Activated CD4-positive, alpha-beta memory T cell treated with anti-CD3 and anti-CD28 coated beads, Interleukin-2, amount 10 ng/mL, durations not matched to agents 7 days and 5 days (primary cell): ENCODE measurements at regions not wholly inside any gene's neighbourhood (a gene's known extent, or its start where the extent isn't known, plus 50 kb on each side); places are given as distances from the start of the nearest gene placed in this dataset.

Source experiments
- CTCF ChIA-PET: fragments of 350-600 bp; sonication (Branson Sonifier 250); formaldehyde crosslinking; loops from one replicate; lab custom pipeline; 2021; ENCODE audit warnings: antibody characterized with exemption, inconsistent platforms; lab: Charles Lee
- POLR2A ChIA-PET: fragments of 350-600 bp; sonication (Branson Sonifier 250); formaldehyde crosslinking; loops from one replicate; lab custom pipeline; 2021; ENCODE audit warnings: antibody characterized with exemption; lab: Charles Lee
- DNase-seq: peaks from one replicate; pipeline ENCODE4 v3.0.0-alpha.2; 2020
- H3K27ac Mint-ChIP-seq: one replicate; pipeline ENCODE4 v1.8.0; 2021; ENCODE audit warnings: mild to moderate bottlenecking, mixed read lengths
- H3K27me3 Mint-ChIP-seq: one replicate; pipeline ENCODE4 v1.8.0; 2021; ENCODE audit warnings: mixed read lengths
- H3K36me3 Mint-ChIP-seq: one replicate; pipeline ENCODE4 v1.8.0; 2021; ENCODE audit warnings: low read depth, mixed read lengths
- H3K4me1 Mint-ChIP-seq: one replicate; pipeline ENCODE4 v1.8.0; 2021; ENCODE audit warnings: mixed read lengths
- H3K4me3 Mint-ChIP-seq: one replicate; pipeline ENCODE4 v1.8.0; 2021; ENCODE audit warnings: mild to moderate bottlenecking, mixed read lengths
- H3K9me3 Mint-ChIP-seq: one replicate; pipeline ENCODE4 v1.8.0; 2021; ENCODE audit warnings: mixed read lengths

GRCh38 chr2:7924023-7924762, 757.7 kb upstream of the ID2 start:
- H3K9me3 Mint-ChIP-seq = peaks cover 15% of the 10 kb centered on the region
- no peak overlapping the region for H3K27ac Mint-ChIP-seq
- no peak for DNase-seq
- CTCF ChIA-PET = no interaction called here
- peaks cover 12% of the 10 kb centered on the region for H3K4me1 Mint-ChIP-seq
- no peak overlapping the region for H3K4me3 Mint-ChIP-seq
- H3K27me3 Mint-ChIP-seq = no peaks in the 10 kb centered on the region
- POLR2A ChIA-PET = no interaction called here
- H3K36me3 Mint-ChIP-seq = peaks cover 8% of the 10 kb centered on the region

- no peak for DNase-seq
- Mint-ChIP-seq H3K4me1 (peaks cover 14% of the 10 kb centered on the region), H3K9me3 (peaks cover 15% of the 10 kb centered on the region), H3K27ac (no peak overlapping the region), H3K4me3 (no peak overlapping the region), H3K27me3 (no peaks in the 10 kb centered on the region), H3K36me3 (peaks cover 8% of the 10 kb centered on the region)
- ChIA-PET POLR2A (no interaction called here), CTCF (interaction anchor here (0.6 kb wide), 1 partner anchor 509 kb away, joined by 3 read pairs; no protein-coding TSS in a partner anchor)
These were observed 756.4 kb upstream of the ID2 start for GRCh38 chr2:7925506-7925905.

- no peak overlapping the region for H3K27ac Mint-ChIP-seq
- H3K4me1 Mint-ChIP-seq = peaks cover 28% of the 10 kb centered on the region
- POLR2A ChIA-PET = no interaction called here
These were observed 754.2 kb upstream of the ID2 start for GRCh38 chr2:7927691-7928090.

GRCh38 chr2:7929281-7929680, 752.6 kb upstream of the ID2 start:
- CTCF ChIA-PET = no interaction called here

More at GRCh38 chr2:7927691-7928090, 754.2 kb upstream of the ID2 start:
- no peak for DNase-seq
- Mint-ChIP-seq H3K4me3 (no peak overlapping the region), H3K36me3 (peaks cover 13% of the 10 kb centered on the region), H3K9me3 (peaks cover 21% of the 10 kb centered on the region), H3K27me3 (no peaks in the 10 kb centered on the region)
- CTCF ChIA-PET = no interaction called here

GRCh38 chr2:7930800-7931635, 750.8 kb upstream of the ID2 start:
- POLR2A ChIA-PET = no interaction called here
- no peak for DNase-seq
- Mint-ChIP-seq H3K27me3 (no peaks in the 10 kb centered on the region), H3K27ac (peak overlapping the region; percentile 62), H3K36me3 (peaks cover 14% of the 10 kb centered on the region), H3K4me1 (peaks cover 16% of the 10 kb centered on the region), H3K9me3 (peaks cover 20% of the 10 kb centered on the region), H3K4me3 (no peak overlapping the region)
- CTCF ChIA-PET = no interaction called here

More at GRCh38 chr2:7929281-7929680, 752.6 kb upstream of the ID2 start:
- H3K36me3 Mint-ChIP-seq = peaks cover 14% of the 10 kb centered on the region
- peaks cover 20% of the 10 kb centered on the region for H3K4me1 Mint-ChIP-seq
- H3K27ac Mint-ChIP-seq = no peak overlapping the region
- no peaks in the 10 kb centered on the region for H3K27me3 Mint-ChIP-seq
- no peak for DNase-seq
- peaks cover 16% of the 10 kb centered on the region for H3K9me3 Mint-ChIP-seq
- no peak overlapping the region for H3K4me3 Mint-ChIP-seq
- POLR2A ChIA-PET = no interaction called here

- no peak overlapping the region for H3K4me3 Mint-ChIP-seq
- no peak for DNase-seq
- CTCF ChIA-PET = no interaction called here
- no peak overlapping the region for H3K27ac Mint-ChIP-seq
- H3K36me3 Mint-ChIP-seq = peaks cover 14% of the 10 kb centered on the region
- H3K27me3 Mint-ChIP-seq = no peaks in the 10 kb centered on the region
- peaks cover 16% of the 10 kb centered on the region for H3K4me1 Mint-ChIP-seq
- H3K9me3 Mint-ChIP-seq = peaks cover 20% of the 10 kb centered on the region
- POLR2A ChIA-PET = no interaction called here
These were observed 750.0 kb upstream of the ID2 start for GRCh38 chr2:7931808-7932207.

GRCh38 chr2:7933672-7934071, 748.2 kb upstream of the ID2 start:
- Mint-ChIP-seq H3K27me3 (no peaks in the 10 kb centered on the region), H3K4me1 (peaks cover 16% of the 10 kb centered on the region), H3K27ac (no peak overlapping the region), H3K9me3 (peaks cover 18% of the 10 kb centered on the region), H3K36me3 (peaks cover 14% of the 10 kb centered on the region), H3K4me3 (no peak overlapping the region)
- POLR2A ChIA-PET = no interaction called here
- CTCF ChIA-PET = no interaction called here
- DNase-seq = no peak

GRCh38 chr2:7934476-7934875, 747.4 kb upstream of the ID2 start:
- DNase-seq = no peak
- Mint-ChIP-seq H3K4me1 (peaks cover 16% of the 10 kb centered on the region), H3K27ac (no peak overlapping the region), H3K27me3 (no peaks in the 10 kb centered on the region), H3K36me3 (peaks cover 14% of the 10 kb centered on the region), H3K4me3 (no peak overlapping the region), H3K9me3 (peaks cover 14% of the 10 kb centered on the region)
- CTCF ChIA-PET = no interaction called here
- POLR2A ChIA-PET = no interaction called here

- H3K9me3 Mint-ChIP-seq = peaks cover 7% of the 10 kb centered on the region
- ChIA-PET CTCF (no interaction called here), POLR2A (no interaction called here)
- DNase-seq = no peak
- H3K27ac Mint-ChIP-seq = no peak overlapping the region
- H3K4me1 Mint-ChIP-seq = peaks cover 5% of the 10 kb centered on the region
- H3K36me3 Mint-ChIP-seq = peaks cover 8% of the 10 kb centered on the region
- H3K27me3 Mint-ChIP-seq = no peaks in the 10 kb centered on the region
- no peak overlapping the region for H3K4me3 Mint-ChIP-seq
These were observed 744.8 kb upstream of the ID2 start for GRCh38 chr2:7937082-7937481.

- H3K27me3 Mint-ChIP-seq = no peaks in the 10 kb centered on the region
- POLR2A ChIA-PET = no interaction called here
- H3K4me1 Mint-ChIP-seq = peaks cover 4% of the 10 kb centered on the region
- no peaks in the 10 kb centered on the region for H3K36me3 Mint-ChIP-seq
- DNase-seq = no peak
- H3K4me3 Mint-ChIP-seq = no peak overlapping the region
- H3K27ac Mint-ChIP-seq = no peak overlapping the region
- no peaks in the 10 kb centered on the region for H3K9me3 Mint-ChIP-seq
- CTCF ChIA-PET = no interaction called here
These were observed 741.1 kb upstream of the ID2 start for GRCh38 chr2:7940723-7941122.

- Mint-ChIP-seq H3K9me3 (no peaks in the 10 kb centered on the region), H3K4me1 (peaks cover 4% of the 10 kb centered on the region), H3K27ac (no peak overlapping the region), H3K4me3 (no peak overlapping the region), H3K36me3 (no peaks in the 10 kb centered on the region), H3K27me3 (peaks cover under 1% of the 10 kb centered on the region)
- DNase-seq = no peak
- ChIA-PET CTCF (no interaction called here), POLR2A (no interaction called here)
These were observed 738.4 kb upstream of the ID2 start for GRCh38 chr2:7943446-7943845.

- DNase-seq = no peak
- Mint-ChIP-seq H3K36me3 (no peaks in the 10 kb centered on the region), H3K9me3 (no peaks in the 10 kb centered on the region), H3K27ac (no peak overlapping the region), H3K4me3 (no peak overlapping the region), H3K27me3 (peaks cover 2% of the 10 kb centered on the region), H3K4me1 (no peaks in the 10 kb centered on the region)
- ChIA-PET CTCF (interaction anchor here (0.6 kb wide), 1 partner anchor 274 kb away, joined by 3 read pairs; no protein-coding TSS in a partner anchor), POLR2A (no interaction called here)
These were observed 736.8 kb upstream of the ID2 start for GRCh38 chr2:7945026-7945425.

- H3K4me3 Mint-ChIP-seq = no peak overlapping the region
- no peaks in the 10 kb centered on the region for H3K4me1 Mint-ChIP-seq
- H3K36me3 Mint-ChIP-seq = no peaks in the 10 kb centered on the region
- no peak overlapping the region for H3K27ac Mint-ChIP-seq
- CTCF ChIA-PET = no interaction called here
- POLR2A ChIA-PET = no interaction called here
- peaks cover 3% of the 10 kb centered on the region for H3K27me3 Mint-ChIP-seq
- no peaks in the 10 kb centered on the region for H3K9me3 Mint-ChIP-seq
- no peak for DNase-seq
These were observed 731.7 kb upstream of the ID2 start for GRCh38 chr2:7950035-7950612.
